ENCODE measurements at regions not wholly inside any gene's neighbourhood (a gene's known extent, or its start where the extent isn't known, plus 50 kb on each side); places are given as distances from the start of the nearest gene placed in this dataset.
"Not testable (repeated sequence)": the region's sequence is repeated elsewhere in the genome, so short reads cannot be mapped to it uniquely, and the experiment has no call there.

- DNase-seq; H3K27ac Mint-ChIP-seq; ATAC-seq; H3K4me3 Mint-ChIP-seq; intact Hi-C loops (cut with micrococcal nuclease); H3K4me1 Mint-ChIP-seq; H3K9me3 ChIP-seq (ENCODE audit: control insufficient read depth in 2 of 3, low read length in 3 of 3); H3K4me1 ChIP-seq (ENCODE audit: control insufficient read depth in 2 of 2, insufficient read depth in 2 of 2, low read length in 2 of 2); H3K27me3 ChIP-seq (ENCODE audit: control insufficient read depth in 2 of 2, insufficient read depth in 2 of 2, low read length in 2 of 2); H3K4me3 ChIP-seq (ENCODE audit: low read length); H3K27me3 Mint-ChIP-seq; H3K36me3 ChIP-seq (ENCODE audit: control insufficient read depth in 2 of 3, insufficient read depth in 3 of 3, low read length in 3 of 3); CTCF ChIA-PET; H3K27ac ChIP-seq (ENCODE audit: low read depth, low read length); POLR2A ChIA-PET; H3K36me3 Mint-ChIP-seq: not testable (repeated sequence)
- H3K9me3 Mint-ChIP-seq = peaks cover 0 to 19% (median 7%) of the 10 kb centered on the region in 11 donors
Observed at GRCh38 chr3:176326894-176327490, 870.3 kb downstream of the TBL1XR1 start.

GRCh38 chr3:176321532-176321931, 875.8 kb downstream of the TBL1XR1 start:
- H3K4me1 ChIP-seq (ENCODE audit: control insufficient read depth in 2 of 2, insufficient read depth in 2 of 2, low read length in 2 of 2); intact Hi-C loops (cut with micrococcal nuclease); H3K4me1 Mint-ChIP-seq; H3K4me3 Mint-ChIP-seq; H3K4me3 ChIP-seq (ENCODE audit: low read length); DNase-seq; H3K36me3 Mint-ChIP-seq; POLR2A ChIA-PET; H3K27ac Mint-ChIP-seq; ATAC-seq; H3K9me3 ChIP-seq (ENCODE audit: control insufficient read depth in 2 of 3, low read length in 3 of 3); CTCF ChIA-PET; H3K27me3 ChIP-seq (ENCODE audit: control insufficient read depth in 2 of 2, insufficient read depth in 2 of 2, low read length in 2 of 2); H3K27me3 Mint-ChIP-seq; H3K36me3 ChIP-seq (ENCODE audit: control insufficient read depth in 2 of 3, insufficient read depth in 3 of 3, low read length in 3 of 3); H3K27ac ChIP-seq (ENCODE audit: low read depth, low read length): not testable (repeated sequence)
- H3K9me3 Mint-ChIP-seq = peaks cover 0 to 19% (median 9%) of the 10 kb centered on the region in 11 donors

GRCh38 chr3:176321099-176321498, 876.2 kb downstream of the TBL1XR1 start:
- Mint-ChIP-seq H3K27me3 (no peaks in the 10 kb centered on the region), H3K9me3 (peaks cover 0 to 19% (median 9%) of the 10 kb centered on the region in 11 donors), H3K27ac (no peak overlapping the region), H3K36me3 (peaks cover 0 to 1% (median 0%) of the 10 kb centered on the region in 5 donors), H3K4me1 (peaks cover 0 to 2% (median 0%) of the 10 kb centered on the region in 7 donors), H3K4me3 (no peak overlapping the region)
- H3K4me3 ChIP-seq (ENCODE audit: low read length) = no peak overlapping the region
- no peak overlapping the region for H3K27ac ChIP-seq (ENCODE audit: low read depth, low read length)
- POLR2A ChIA-PET = no interaction called here
- intact Hi-C loops (cut with micrococcal nuclease) = no loop called here
- no peaks in the 10 kb centered on the region for H3K27me3 ChIP-seq (ENCODE audit: control insufficient read depth in 2 of 2, insufficient read depth in 2 of 2, low read length in 2 of 2)
- no peaks in the 10 kb centered on the region for H3K4me1 ChIP-seq (ENCODE audit: control insufficient read depth in 2 of 2, insufficient read depth in 2 of 2, low read length in 2 of 2)
- CTCF ChIA-PET = no interaction called here
- DNase-seq (no peak), ATAC-seq (no peak)
- H3K9me3 ChIP-seq (ENCODE audit: control insufficient read depth in 2 of 3, low read length in 3 of 3) = no peaks in the 10 kb centered on the region
- no peaks in the 10 kb centered on the region for H3K36me3 ChIP-seq (ENCODE audit: control insufficient read depth in 2 of 3, insufficient read depth in 3 of 3, low read length in 3 of 3)

- no peaks in the 10 kb centered on the region for H3K4me1 Mint-ChIP-seq
- intact Hi-C loops (cut with micrococcal nuclease) = no loop called here
- POLR2A ChIA-PET = no interaction called here
Observed at GRCh38 chr3:176313426-176313825, 883.9 kb downstream of the TBL1XR1 start.

GRCh38 chr3:176310641-176311040, 886.6 kb downstream of the TBL1XR1 start:
- Histone ChIP-seq H3K4me3 (ENCODE audit: low read length) (no peak overlapping the region), H3K27ac (ENCODE audit: low read depth, low read length) (no peak overlapping the region), H3K27me3 (ENCODE audit: control insufficient read depth in 2 of 2, insufficient read depth in 2 of 2, low read length in 2 of 2) (no peaks in the 10 kb centered on the region), H3K4me1 (ENCODE audit: control insufficient read depth in 2 of 2, insufficient read depth in 2 of 2, low read length in 2 of 2) (no peaks in the 10 kb centered on the region), H3K36me3 (ENCODE audit: control insufficient read depth in 2 of 3, insufficient read depth in 3 of 3, low read length in 3 of 3) (no peaks in the 10 kb centered on the region), H3K9me3 (ENCODE audit: control insufficient read depth in 2 of 3, low read length in 3 of 3) (no peaks in the 10 kb centered on the region)
- no peak overlapping the region for H3K27ac Mint-ChIP-seq
- no peaks in the 10 kb centered on the region for H3K36me3 Mint-ChIP-seq
- intact Hi-C loops (cut with micrococcal nuclease) = no loop called here
- ATAC-seq = no peak
- H3K27me3 Mint-ChIP-seq = no peaks in the 10 kb centered on the region
- ChIA-PET CTCF (no interaction called here), POLR2A (interaction anchor here (0.8 kb wide), 1 partner anchor 11 kb away, joined by 4 read pairs; no protein-coding TSS in a partner anchor)
- peaks cover 0 to 11% (median 3%) of the 10 kb centered on the region in 11 donors for H3K9me3 Mint-ChIP-seq
- no peak for DNase-seq
- H3K4me1 Mint-ChIP-seq = peaks cover 0 to 1% (median 0%) of the 10 kb centered on the region in 7 donors
- H3K4me3 Mint-ChIP-seq = no peak overlapping the region

More at GRCh38 chr3:176313426-176313825, 883.9 kb downstream of the TBL1XR1 start:
- Mint-ChIP-seq H3K27me3 (no peaks in the 10 kb centered on the region), H3K27ac (no peak overlapping the region), H3K4me3 (no peak overlapping the region), H3K36me3 (no peaks in the 10 kb centered on the region), H3K9me3 (peaks cover 0 to 9% (median 3%) of the 10 kb centered on the region in 11 donors)
- H3K27me3 ChIP-seq (ENCODE audit: control insufficient read depth in 2 of 2, insufficient read depth in 2 of 2, low read length in 2 of 2) = no peaks in the 10 kb centered on the region
- H3K27ac ChIP-seq (ENCODE audit: low read depth, low read length) = no peak overlapping the region
- H3K4me1 ChIP-seq (ENCODE audit: control insufficient read depth in 2 of 2, insufficient read depth in 2 of 2, low read length in 2 of 2) = no peaks in the 10 kb centered on the region
- no peak for DNase-seq
- no peak for ATAC-seq
- H3K9me3 ChIP-seq (ENCODE audit: control insufficient read depth in 2 of 3, low read length in 3 of 3) = no peaks in the 10 kb centered on the region
- H3K4me3 ChIP-seq (ENCODE audit: low read length) = no peak overlapping the region
- H3K36me3 ChIP-seq (ENCODE audit: control insufficient read depth in 2 of 3, insufficient read depth in 3 of 3, low read length in 3 of 3) = no peaks in the 10 kb centered on the region
- CTCF ChIA-PET = no interaction called here

- CTCF ChIA-PET = no interaction called here
- H3K4me3 Mint-ChIP-seq = no peak overlapping the region
- intact Hi-C loops (cut with micrococcal nuclease) = no loop called here
Observed at GRCh38 chr3:176302271-176302670, 895.0 kb downstream of the TBL1XR1 start.

GRCh38 chr3:176296066-176296597, 901.1 kb downstream of the TBL1XR1 start:
- Histone ChIP-seq H3K27me3 (ENCODE audit: control insufficient read depth in 2 of 2, insufficient read depth in 2 of 2, low read length in 2 of 2) (no peaks in the 10 kb centered on the region), H3K9me3 (ENCODE audit: control insufficient read depth in 2 of 3, low read length in 3 of 3) (no peaks in the 10 kb centered on the region), H3K4me1 (ENCODE audit: control insufficient read depth in 2 of 2, insufficient read depth in 2 of 2, low read length in 2 of 2) (no peaks in the 10 kb centered on the region), H3K4me3 (ENCODE audit: low read length) (no peak overlapping the region), H3K27ac (ENCODE audit: low read depth, low read length) (no peak overlapping the region), H3K36me3 (ENCODE audit: control insufficient read depth in 2 of 3, insufficient read depth in 3 of 3, low read length in 3 of 3) (no peaks in the 10 kb centered on the region)
- DNase-seq (no peak), ATAC-seq (no peak)
- Mint-ChIP-seq H3K36me3 (no peaks in the 10 kb centered on the region), H3K9me3 (peaks cover 0 to 25% (median 5%) of the 10 kb centered on the region in 11 donors), H3K4me1 (no peaks in the 10 kb centered on the region), H3K27me3 (no peaks in the 10 kb centered on the region), H3K4me3 (no peak overlapping the region), H3K27ac (no peak overlapping the region)
- intact Hi-C loops (cut with micrococcal nuclease) = no loop called here
- ChIA-PET POLR2A (interaction anchor here (0.6 kb wide), 1 partner anchor 135 kb away, joined by 5 read pairs; no protein-coding TSS in a partner anchor), CTCF (no interaction called here)

More at GRCh38 chr3:176302271-176302670, 895.0 kb downstream of the TBL1XR1 start:
- H3K27ac Mint-ChIP-seq = no peak overlapping the region
- no peaks in the 10 kb centered on the region for H3K4me1 Mint-ChIP-seq
- no peaks in the 10 kb centered on the region for H3K36me3 Mint-ChIP-seq
- peaks cover 0 to 5% (median 0%) of the 10 kb centered on the region in 11 donors for H3K9me3 Mint-ChIP-seq
- Histone ChIP-seq H3K27ac (ENCODE audit: low read depth, low read length) (no peak overlapping the region), H3K36me3 (ENCODE audit: control insufficient read depth in 2 of 3, insufficient read depth in 3 of 3, low read length in 3 of 3) (no peaks in the 10 kb centered on the region), H3K9me3 (ENCODE audit: control insufficient read depth in 2 of 3, low read length in 3 of 3) (no peaks in the 10 kb centered on the region), H3K4me1 (ENCODE audit: control insufficient read depth in 2 of 2, insufficient read depth in 2 of 2, low read length in 2 of 2) (no peaks in the 10 kb centered on the region), H3K27me3 (ENCODE audit: control insufficient read depth in 2 of 2, insufficient read depth in 2 of 2, low read length in 2 of 2) (no peaks in the 10 kb centered on the region), H3K4me3 (ENCODE audit: low read length) (no peak overlapping the region)
- ATAC-seq (no peak), DNase-seq (no peak)
- POLR2A ChIA-PET = no interaction called here
- H3K27me3 Mint-ChIP-seq = no peaks in the 10 kb centered on the region
